ELF-1 (cell line): ENCODE measurements at regions not wholly inside any gene's neighbourhood (a gene's known extent, or its start where the extent isn't known, plus 50 kb on each side); places are given as distances from the start of the nearest gene placed in this dataset.
"Not testable (repeated sequence)": the region's sequence is repeated elsewhere in the genome, so short reads cannot be mapped to it uniquely, and the experiment has no call there.

ENCODE experiments used
- DNase-seq: peaks from one replicate; pipeline ENCODE4 v3.0.0-alpha.2; 2016; ENCODE audit warnings: low read depth, low spot score

- DNase-seq, result no peak
Measured at GRCh38 chr15:22240403-22240802, 160.1 kb downstream of the OR4M2 start.

- no peak for DNase-seq
Measured at GRCh38 chr15:22240986-22241385, 160.7 kb downstream of the OR4M2 start.

GRCh38 chr15:22241451-22241850 lies 161.1 kb downstream of the OR4M2 start:
- no peak for DNase-seq

- not testable (repeated sequence) for DNase-seq
Measured at GRCh38 chr15:22242311-22242710, 162.0 kb downstream of the OR4M2 start.

GRCh38 chr15:22243440-22244130 lies 163.3 kb downstream of the OR4M2 start:
- DNase-seq, result no peak

GRCh38 chr15:22249511-22249910 lies 169.2 kb downstream of the OR4M2 start:
- DNase-seq, result not testable (repeated sequence)

GRCh38 chr15:22250501-22251290 lies 170.4 kb downstream of the OR4M2 start:
- not testable (repeated sequence) for DNase-seq

GRCh38 chr15:22251422-22251821 lies 171.1 kb downstream of the OR4M2 start:
- no peak for DNase-seq

GRCh38 chr15:22252047-22252446 lies 171.7 kb downstream of the OR4M2 start:
- not testable (repeated sequence) for DNase-seq

GRCh38 chr15:22252521-22252920 lies 172.2 kb downstream of the OR4M2 start:
- not testable (repeated sequence) for DNase-seq

- not testable (repeated sequence) for DNase-seq
Measured at GRCh38 chr15:22253002-22253675, 172.8 kb downstream of the OR4M2 start.

- DNase-seq, result no peak
Measured at GRCh38 chr15:22253676-22254408, 173.5 kb downstream of the OR4M2 start.

- not testable (repeated sequence) for DNase-seq
Measured at GRCh38 chr15:22254409-22255045, 174.2 kb downstream of the OR4M2 start.

GRCh38 chr15:22255606-22256005 lies 175.3 kb downstream of the OR4M2 start:
- DNase-seq, result not testable (repeated sequence)

GRCh38 chr15:22256389-22257046 lies 176.2 kb downstream of the OR4M2 start:
- DNase-seq, result not testable (repeated sequence)

GRCh38 chr15:22257047-22258008 lies 177.0 kb downstream of the OR4M2 start:
- peak; percentile 2 for DNase-seq

- no peak for DNase-seq
Measured at GRCh38 chr15:22258009-22258397, 177.7 kb downstream of the OR4M2 start.

GRCh38 chr15:22258398-22259150 lies 178.2 kb downstream of the OR4M2 start:
- DNase-seq, result no peak
